HEK293 (cell line): ENCODE measurements at regions not wholly inside any gene's neighbourhood (a gene's known extent, or its start where the extent isn't known, plus 50 kb on each side); places are given as distances from the start of the nearest gene placed in this dataset.

Experiments
- CTCF ChIA-PET: fragments of 350-600 bp; formaldehyde crosslinking; extraction: SDS; loops from one replicate; lab custom pipeline; 2021; ENCODE audit warnings: antibody characterized with exemption; lab: Yijun Ruan, JAX
- POLR2A ChIA-PET: fragments of 300-600 bp; formaldehyde crosslinking; extraction: SDS; loops from one replicate; lab custom pipeline; 2020; ENCODE audit warnings: antibody characterized with exemption, inconsistent platforms; lab: Yijun Ruan, JAX
- H3K27ac ChIP-seq: fragments of 200-500 bp; sonication (Bioruptor generic); 2 replicates; pipeline ENCODE4 v1.5.1; 2014; ENCODE audit warnings: low read depth, low read length, control low read depth, inconsistent platforms; ENCODE audit errors: extremely low read depth
- H3K36me3 ChIP-seq, 2 experiments: fragments of 200-500 bp in 1 of 2; sonication (Bioruptor generic) in 1 of 2; 1 replicate in 1 of 2; 2 replicates in 1 of 2; pipeline ENCODE4 v1.5.1; 2014 to 2017; ENCODE audit warnings: inconsistent platforms in 2 of 2, low read length in 2 of 2; ENCODE audit not compliant: control insufficient read depth in 2 of 2, insufficient read depth in 1 of 2
- H3K4me1 ChIP-seq: fragments of 200-500 bp; sonication (Bioruptor generic); 2 replicates; pipeline ENCODE4 v1.5.1; 2014; ENCODE audit warnings: mild to moderate bottlenecking, low read length, inconsistent platforms; ENCODE audit not compliant: control insufficient read depth, insufficient read depth
- H3K4me3 ChIP-seq: 2 replicates; pipeline ENCODE4 v1.5.1; 2011; ENCODE audit warnings: low read depth, mild to moderate bottlenecking, control low read depth, low read length, moderate library complexity
- H3K9me3 ChIP-seq: fragments of 200-500 bp; sonication (Bioruptor generic); 2 replicates; pipeline ENCODE4 v1.5.1; 2014; ENCODE audit warnings: low read depth, low read length, inconsistent platforms; ENCODE audit not compliant: control insufficient read depth, insufficient read depth
- AEBP2 ChIP-seq: fragments of 450-650 bp; formaldehyde crosslinking; IDR thresholded peaks from 2 replicates; pipeline ENCODE4 v1.5.1; 2016; ENCODE audit warnings: missing biosample characterization, missing genetic modification characterization, borderline replicate concordance
- FEZF1 ChIP-seq: fragments of 450-650 bp; formaldehyde crosslinking; IDR thresholded peaks from 2 replicates; pipeline ENCODE4 v1.5.1; 2016; ENCODE audit warnings: missing biosample characterization, missing genetic modification characterization
- GLI2 ChIP-seq: fragments of 450-650 bp; formaldehyde crosslinking; IDR thresholded peaks from 2 replicates; pipeline ENCODE4; 2017; ENCODE audit warnings: missing biosample characterization, missing genetic modification characterization, low read depth, borderline replicate concordance
- GLI4 ChIP-seq: fragments of 450-650 bp; formaldehyde crosslinking; IDR thresholded peaks from 2 replicates; pipeline ENCODE4 v1.5.1; 2016; ENCODE audit warnings: missing biosample characterization, missing genetic modification characterization
- IKZF3 ChIP-seq: fragments of 450-650 bp; IDR thresholded peaks from 2 replicates; pipeline ENCODE4 v1.5.0; 2018; ENCODE audit warnings: missing biosample characterization, mild to moderate bottlenecking, missing genetic modification characterization, moderate library complexity
- KLF1 ChIP-seq: fragments of 450-650 bp; formaldehyde crosslinking; IDR thresholded peaks from 2 replicates; pipeline ENCODE4 v1.5.1; 2016; ENCODE audit warnings: missing biosample characterization, missing genetic modification characterization
- MYNN ChIP-seq: fragments of 450-650 bp; formaldehyde crosslinking; IDR thresholded peaks from 2 replicates; pipeline ENCODE4 v1.5.1; 2016; ENCODE audit warnings: missing biosample characterization, missing genetic modification characterization, borderline replicate concordance
- MZF1 ChIP-seq: fragments of 450-650 bp; formaldehyde crosslinking; IDR thresholded peaks from 2 replicates; pipeline ENCODE4 v1.5.1; 2017; ENCODE audit warnings: missing biosample characterization, missing genetic modification characterization, borderline replicate concordance
- PRDM10 ChIP-seq: fragments of 450-650 bp; formaldehyde crosslinking; IDR thresholded peaks from 2 replicates; pipeline ENCODE4 v1.5.1; 2016; ENCODE audit warnings: missing biosample characterization, missing genetic modification characterization
- SCRT1 ChIP-seq: fragments of 450-650 bp; formaldehyde crosslinking; IDR thresholded peaks from 2 replicates; pipeline ENCODE4 v1.5.1; 2016; ENCODE audit warnings: missing biosample characterization, missing genetic modification characterization, borderline replicate concordance
- WT1 ChIP-seq: fragments of 450-650 bp; formaldehyde crosslinking; IDR thresholded peaks from 2 replicates; pipeline ENCODE4 v1.5.1; 2016; ENCODE audit warnings: missing biosample characterization, missing genetic modification characterization
- ZBTB1 ChIP-seq: fragments of 450-650 bp; formaldehyde crosslinking; IDR thresholded peaks from 2 replicates; pipeline ENCODE4 v1.5.1; 2016; ENCODE audit warnings: missing biosample characterization, missing genetic modification characterization
- ZEB2 ChIP-seq: fragments of 450-650 bp; formaldehyde crosslinking; IDR thresholded peaks from 2 replicates; pipeline ENCODE4 v1.5.1; 2016; ENCODE audit warnings: missing biosample characterization, missing genetic modification characterization
- ZNF121 ChIP-seq: fragments of 450-650 bp; formaldehyde crosslinking; IDR thresholded peaks from 2 replicates; pipeline ENCODE4 v1.5.1; 2016; ENCODE audit warnings: missing biosample characterization, missing genetic modification characterization
- ZNF148 ChIP-seq: fragments of 450-650 bp; formaldehyde crosslinking; IDR thresholded peaks from 2 replicates; pipeline ENCODE4 v1.5.0; 2017; ENCODE audit warnings: missing biosample characterization, missing genetic modification characterization, borderline replicate concordance
- ZNF16 ChIP-seq: fragments of 450-650 bp; formaldehyde crosslinking; IDR thresholded peaks from 2 replicates; pipeline ENCODE4 v1.5.1; 2016; ENCODE audit warnings: low read depth, missing biosample characterization, missing genetic modification characterization
- ZNF174 ChIP-seq: fragments of 450-650 bp; formaldehyde crosslinking; IDR thresholded peaks from 2 replicates; pipeline ENCODE4 v1.5.0; 2017; ENCODE audit warnings: missing biosample characterization, mild to moderate bottlenecking, missing genetic modification characterization
- ZNF175 ChIP-seq: fragments of 450-650 bp; formaldehyde crosslinking; IDR thresholded peaks from 2 replicates; pipeline ENCODE4 v1.5.1; 2016; ENCODE audit warnings: missing biosample characterization, missing genetic modification characterization
- ZNF184 ChIP-seq: fragments of 450-650 bp; IDR thresholded peaks from 2 replicates; pipeline ENCODE4 v1.5.1; 2018; ENCODE audit warnings: missing biosample characterization, mild to moderate bottlenecking, missing genetic modification characterization
- ZNF274 ChIP-seq, 2 experiments: fragments of 200-500 bp in 1 of 2; fragments of 450-650 bp in 1 of 2; sonication (Bioruptor generic) in 1 of 2; formaldehyde crosslinking in 1 of 2; IDR thresholded peaks; 2 replicates each; pipeline versions ENCODE4 v1.5.1 to v1.6.1; 2014 to 2016; ENCODE audit warnings: borderline replicate concordance in 1 of 2, inconsistent platforms in 1 of 2, low read length in 1 of 2, missing biosample characterization in 1 of 2, missing genetic modification characterization in 1 of 2
- ZNF391 ChIP-seq: fragments of 450-650 bp; formaldehyde crosslinking; IDR thresholded peaks from 2 replicates; pipeline ENCODE4 v1.5.1; 2016; ENCODE audit warnings: low read depth, missing biosample characterization, missing genetic modification characterization, borderline replicate concordance
- ZNF521 ChIP-seq: fragments of 450-650 bp; formaldehyde crosslinking; IDR thresholded peaks from 2 replicates; pipeline ENCODE4 v1.5.1; 2017; ENCODE audit warnings: missing biosample characterization, mild to moderate bottlenecking, missing genetic modification characterization
- ZNF549 ChIP-seq: fragments of 450-650 bp; IDR thresholded peaks from 2 replicates; pipeline ENCODE4 v1.5.1; 2018; ENCODE audit warnings: missing biosample characterization, missing genetic modification characterization, mild to moderate bottlenecking, inconsistent platforms, moderate library complexity
- ZNF580 ChIP-seq: fragments of 450-650 bp; formaldehyde crosslinking; IDR thresholded peaks from 2 replicates; pipeline ENCODE4 v1.5.1; 2016; ENCODE audit warnings: missing biosample characterization, missing genetic modification characterization
- ZNF792 ChIP-seq: fragments of 450-650 bp; formaldehyde crosslinking; IDR thresholded peaks from 2 replicates; pipeline ENCODE4 v1.5.1; 2016; ENCODE audit warnings: missing biosample characterization, missing genetic modification characterization

- CTCF ChIA-PET, result no interaction called here
- no peaks in the 10 kb centered on the region for H3K36me3 ChIP-seq
- H3K9me3 ChIP-seq, result no peaks in the 10 kb centered on the region
- TF ChIP-seq ZNF549 (tag by site-specific recombination) (no peak), ZNF121 (tag by site-specific recombination) (no peak), ZNF274 (IDR thresholded peaks at IDR 0.05; ENCODE audit: low read length) (no peak), ZNF274 (tag by site-specific recombination; IDR thresholded peaks at IDR 0.05; ENCODE audit: borderline replicate concordance) (no peak), KLF1 (tag by site-specific recombination) (no peak), ZNF521 (tag by site-specific recombination) (no peak), ZNF16 (no peak), PRDM10 (no peak), MYNN (tag by site-specific recombination) (no peak), AEBP2 (tag by site-specific recombination) (no peak), FEZF1 (tag by site-specific recombination) (no peak), MZF1 (tag by site-specific recombination) (no peak)
- H3K4me1 ChIP-seq, result peaks cover 2% of the 10 kb centered on the region; the same call in 1 of the 2 replicates
- no peak overlapping the region for H3K4me3 ChIP-seq
- POLR2A ChIA-PET, result no interaction called here
- H3K27ac ChIP-seq, result no peak overlapping the region
Measured at GRCh38 chr9:106643211-106643930, 219.6 kb upstream of the ZNF462 start.

GRCh38 chr9:106644661-106645060 is 218.3 kb upstream of the ZNF462 start:
- H3K36me3 ChIP-seq, result no peaks in the 10 kb centered on the region
- no peak overlapping the region for H3K27ac ChIP-seq
- no peak overlapping the region for H3K4me3 ChIP-seq
- H3K4me1 ChIP-seq, result peaks cover 2% of the 10 kb centered on the region; the same call in 1 of the 2 replicates
- POLR2A ChIA-PET, result no interaction called here
- CTCF ChIA-PET, result no interaction called here
- no peaks in the 10 kb centered on the region for H3K9me3 ChIP-seq
- no peak for TF ChIP-seq ZNF121 (tag by site-specific recombination)
- no peak for TF ChIP-seq ZNF175 (tag by site-specific recombination)
- TF ChIP-seq GLI2 (tag by site-specific recombination), result no peak
- no peak for TF ChIP-seq ZBTB1 (tag by site-specific recombination)
- TF ChIP-seq ZNF174 (tag by site-specific recombination), result no peak
- no peak for TF ChIP-seq WT1 (tag by site-specific recombination)
- TF ChIP-seq ZNF792 (tag by site-specific recombination), result no peak
- TF ChIP-seq ZNF391 (tag by site-specific recombination), result no peak
- no peak for TF ChIP-seq ZNF148 (tag by site-specific recombination)
- TF ChIP-seq ZEB2 (tag by site-specific recombination), result no peak
- TF ChIP-seq ZNF184 (tag by site-specific recombination), result no peak
- TF ChIP-seq IKZF3 (tag by site-specific recombination), result no peak
- TF ChIP-seq ZNF580 (tag by site-specific recombination), result no peak
- TF ChIP-seq SCRT1 (tag by site-specific recombination), result no peak
- TF ChIP-seq GLI4 (tag by site-specific recombination), result no peak
- no peak for TF ChIP-seq ZNF549 (tag by site-specific recombination)
